Left hindlimb (tissue), 1 donor: ENCODE measurements at regions not wholly inside any gene's neighbourhood (a gene's known extent, or its start where the extent isn't known, plus 50 kb on each side); places are given as distances from the start of the nearest gene placed in this dataset.

Source experiments
- DNase-seq: peaks from one replicate; pipeline ENCODE4 v3.0.0-alpha.2; 2018

- DNase-seq = no peak
Observed at GRCh38 chr17:54009502-54009901, 186.8 kb downstream of the KIF2B start.

DNA sequence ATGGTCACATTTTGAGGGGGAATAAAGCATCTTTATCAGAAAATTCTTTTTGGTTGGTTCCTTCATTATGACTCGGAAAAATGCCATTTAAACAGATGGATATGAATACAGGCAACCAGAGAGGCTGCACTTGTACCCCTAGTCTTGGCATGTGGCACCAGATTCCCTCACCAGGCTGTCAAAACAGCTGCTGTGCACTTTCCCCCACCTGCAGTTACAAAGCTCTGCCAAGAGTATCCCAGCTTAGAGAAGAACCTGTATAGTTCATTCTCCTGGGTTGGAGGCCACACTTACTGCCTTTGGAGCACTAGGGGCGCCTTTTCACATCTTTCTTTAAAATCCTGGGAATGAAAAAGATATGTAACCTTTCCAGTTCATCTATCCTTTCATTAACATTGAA is 190.3 kb downstream of the KIF2B start:
- DNase-seq = no peak

DNA sequence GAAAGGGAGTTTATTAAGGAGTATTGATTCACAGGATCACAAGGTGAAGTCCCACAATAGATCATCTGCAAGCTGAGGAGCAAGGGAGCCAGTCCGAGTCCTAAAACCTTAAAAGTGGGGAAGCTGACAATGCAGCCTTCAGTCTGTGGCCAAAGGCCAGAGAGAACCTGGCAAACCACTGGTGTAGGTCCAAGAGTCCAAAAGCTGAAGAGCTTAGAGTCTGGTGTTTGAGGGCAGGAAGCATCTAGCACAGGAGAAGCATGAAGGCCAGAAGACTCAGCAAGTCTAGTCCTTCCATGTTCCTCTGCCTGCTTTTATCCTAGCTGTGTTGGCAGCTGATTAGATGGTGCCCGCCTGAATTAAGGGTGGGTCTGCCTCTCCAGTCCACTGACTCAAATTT is 193.0 kb downstream of the KIF2B start:
- no peak for DNase-seq

- no peak for DNase-seq
Observed at GRCh38 chr17:54021418-54021817, 198.7 kb downstream of the KIF2B start.

DNA sequence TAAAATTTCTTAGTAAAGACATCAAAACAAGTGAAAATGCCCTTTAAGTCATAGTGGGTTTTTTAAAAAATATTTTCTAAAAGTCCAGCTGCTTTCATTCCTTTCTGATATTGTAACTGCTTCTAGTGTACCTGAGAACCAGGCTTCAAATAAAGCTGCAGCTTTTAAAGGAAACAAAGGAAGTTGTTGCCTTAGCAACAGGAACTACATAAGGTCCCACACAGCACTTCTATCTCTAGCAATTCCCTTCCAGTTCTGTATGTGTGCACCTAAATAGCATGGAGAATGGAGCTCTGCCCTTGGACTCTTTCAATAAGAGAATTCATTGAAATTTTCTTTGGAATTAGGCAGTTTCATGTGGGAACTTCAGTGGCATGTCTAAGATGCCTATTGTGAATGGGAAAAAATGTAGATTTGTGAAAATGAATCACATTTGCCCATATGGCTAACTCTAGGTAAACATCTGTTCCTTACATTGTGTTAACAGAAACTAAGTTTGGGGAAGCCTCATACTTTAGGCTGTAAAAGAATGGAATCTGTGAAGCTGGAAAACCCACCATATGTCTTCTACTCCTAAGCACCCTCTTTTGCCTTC is 206.4 kb downstream of the KIF2B start:
- no peak for DNase-seq

DNA sequence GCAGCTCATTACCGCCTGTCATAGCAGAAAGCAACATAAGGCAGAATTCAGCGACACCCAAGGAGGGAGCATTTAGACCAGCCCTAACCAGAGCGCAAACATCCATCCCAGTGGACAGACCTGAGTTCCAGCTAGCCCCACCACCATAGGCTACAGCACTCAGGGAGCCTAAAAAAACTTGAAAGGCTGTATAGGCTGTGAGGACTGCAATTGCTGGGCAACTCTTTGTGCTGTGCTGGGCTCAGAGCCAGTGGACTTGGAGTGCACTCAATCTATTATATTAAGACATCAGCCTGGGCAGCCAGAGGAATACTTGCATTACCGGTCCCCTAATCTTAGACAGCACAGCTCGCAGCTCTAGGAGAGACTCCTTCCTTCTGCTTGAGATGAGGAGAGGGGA is 207.3 kb downstream of the KIF2B start:
- DNase-seq = no peak

GRCh38 chr17:54046570-54046969 is 223.8 kb downstream of the KIF2B start:
- DNase-seq = no peak

- no peak for DNase-seq
Observed at GRCh38 chr17:54063639-54064038, 240.9 kb downstream of the KIF2B start.

- DNase-seq = no peak
Observed at GRCh38 chr17:54085020-54085419, 262.3 kb downstream of the KIF2B start.

- DNase-seq = no peak
Observed at GRCh38 chr17:54085934-54086333, 263.2 kb downstream of the KIF2B start.

DNA sequence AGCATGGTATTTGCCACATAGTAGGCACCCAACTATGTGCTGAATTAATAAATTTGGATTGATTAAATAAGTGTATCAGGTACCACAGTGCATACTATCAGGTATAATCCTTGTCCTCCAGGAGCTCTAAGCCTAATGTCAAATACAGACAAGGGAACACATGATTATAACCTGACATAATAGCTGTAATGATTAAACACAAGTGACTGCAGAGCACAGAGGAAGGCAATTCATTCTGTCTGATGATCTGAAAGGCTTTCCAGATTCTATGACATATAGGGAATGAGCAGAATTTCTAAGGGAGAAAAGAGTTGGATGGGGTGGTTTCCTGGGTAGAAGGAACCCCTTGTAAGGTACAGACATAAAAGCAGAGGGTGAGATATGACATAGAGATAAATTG is 273.5 kb downstream of the KIF2B start:
- DNase-seq = no peak

GRCh38 chr17:54099221-54099620 is 276.5 kb downstream of the KIF2B start:
- no peak for DNase-seq

DNA sequence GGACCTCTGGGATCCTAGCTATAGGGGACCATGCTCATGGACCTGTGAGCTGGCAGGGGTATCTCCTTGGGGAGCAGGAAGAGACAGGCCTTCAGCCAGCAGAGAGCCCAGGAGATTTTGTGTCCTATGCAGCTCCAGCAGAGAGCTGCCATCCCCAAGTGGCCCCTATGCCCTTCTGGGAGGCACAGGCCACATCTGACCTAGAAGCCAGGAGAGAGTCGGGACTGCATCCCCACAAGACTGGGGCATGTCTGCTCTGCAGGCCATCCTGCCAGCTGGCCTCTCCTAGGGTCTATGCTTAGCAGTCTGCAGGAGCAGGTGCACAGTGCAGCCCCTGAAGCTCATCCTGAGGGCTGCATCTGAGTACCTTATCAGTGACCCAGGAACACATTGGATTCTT is 279.5 kb downstream of the KIF2B start:
- no peak for DNase-seq

DNA sequence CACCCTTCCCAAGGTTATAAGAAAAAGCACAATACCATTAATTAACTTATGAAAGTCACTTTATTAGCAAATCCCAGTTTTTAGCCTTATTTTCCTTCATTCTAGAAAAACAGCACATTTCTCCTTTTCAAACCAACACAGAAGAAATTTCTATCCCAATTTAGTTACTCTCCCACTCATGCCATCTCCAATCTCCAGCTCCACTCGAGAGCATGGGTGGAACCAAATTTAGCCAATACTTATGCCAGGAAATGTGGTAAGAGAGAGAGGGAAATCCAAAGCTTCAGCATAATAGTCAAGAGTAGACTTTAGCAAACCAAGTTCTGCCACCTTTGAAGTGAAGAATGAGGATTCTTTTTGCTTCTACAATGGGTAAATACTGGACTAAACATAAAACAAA is 288.8 kb downstream of the KIF2B start:
- DNase-seq = no peak

DNA sequence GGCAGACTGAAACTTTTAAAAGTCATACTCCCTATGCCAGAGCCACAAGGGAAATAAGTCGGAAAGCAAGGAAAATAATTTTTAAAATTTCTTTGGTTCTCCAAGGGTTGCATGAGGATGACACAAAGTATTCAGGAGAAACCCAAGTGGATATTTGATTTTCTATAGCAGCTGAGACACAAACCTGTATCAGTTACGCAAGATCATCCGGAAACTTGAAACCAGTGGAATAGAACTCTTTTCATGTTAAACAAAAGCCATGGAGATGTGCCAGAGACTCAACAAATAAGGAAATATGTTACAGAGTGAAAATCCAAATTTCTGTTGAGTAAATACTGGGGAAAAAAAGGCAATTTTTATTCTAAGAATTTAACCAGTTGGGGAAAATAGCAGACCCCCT is 294.7 kb downstream of the KIF2B start:
- DNase-seq = no peak

GRCh38 chr17:54124456-54124855 is 301.7 kb downstream of the KIF2B start:
- DNase-seq = no peak

GRCh38 chr17:54153423-54153822 is 330.7 kb downstream of the KIF2B start:
- no peak for DNase-seq

DNA sequence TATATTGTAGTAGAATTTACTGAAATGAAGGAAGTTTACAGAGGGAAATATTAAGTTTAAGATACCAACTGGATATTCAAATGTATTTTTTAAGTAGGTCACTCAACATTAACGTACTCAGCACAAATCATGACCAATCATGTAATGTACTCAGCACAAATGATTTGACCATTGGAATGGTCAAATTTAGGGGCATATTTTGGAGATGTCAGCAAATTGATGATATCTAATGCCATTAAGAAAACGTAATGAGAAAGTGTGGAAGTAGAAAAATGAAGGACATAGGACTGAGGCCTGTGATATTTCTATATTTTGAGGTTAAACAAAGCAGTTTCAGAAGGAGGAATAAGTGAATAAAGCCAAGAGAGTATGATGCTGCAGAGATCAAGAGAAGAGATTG is 334.8 kb downstream of the KIF2B start:
- DNase-seq = no peak

DNA sequence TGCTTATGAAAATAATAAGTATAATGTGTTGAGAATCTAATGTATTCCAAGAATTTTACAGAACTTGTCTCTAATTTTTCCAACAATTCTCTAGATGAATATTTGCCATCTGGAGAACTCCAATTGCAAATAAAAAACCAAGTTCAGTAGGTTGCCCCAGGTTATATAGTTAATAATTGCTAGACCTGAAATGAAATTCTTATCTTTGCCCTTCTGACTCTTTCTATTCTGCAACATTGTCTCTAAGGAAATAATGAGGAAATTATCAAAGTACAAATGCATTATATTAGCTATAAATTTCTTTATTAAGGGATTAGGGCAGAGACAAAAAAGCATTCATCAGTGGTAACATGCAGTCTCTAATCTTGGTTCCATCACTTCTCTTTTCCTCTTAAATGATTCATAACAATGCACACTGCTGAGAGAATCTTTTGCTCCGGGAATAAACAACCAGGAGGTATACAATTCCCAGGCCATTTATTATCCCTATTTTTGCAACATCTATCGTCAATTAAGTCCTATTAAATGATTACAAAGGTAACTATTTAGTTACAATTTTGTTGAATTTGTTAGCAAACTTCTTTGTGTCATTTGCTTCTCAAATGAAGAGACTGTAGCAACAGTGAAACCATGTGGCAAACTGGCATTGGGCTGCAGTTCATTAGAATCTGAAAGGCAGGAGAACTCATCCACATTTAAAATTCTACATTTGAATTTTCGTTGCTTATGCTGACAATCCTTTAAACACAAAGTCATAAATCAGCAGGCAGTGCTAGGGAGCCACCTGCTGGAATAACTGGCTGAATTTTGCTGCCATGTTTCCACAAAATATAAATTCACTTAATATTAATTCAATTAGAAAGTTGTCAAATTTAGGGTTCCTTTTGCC is 349.6 kb downstream of the KIF2B start:
- DNase-seq = no peak

GRCh38 chr17:54172985-54173316 is 350.2 kb downstream of the KIF2B start:
- DNase-seq = no peak

DNA sequence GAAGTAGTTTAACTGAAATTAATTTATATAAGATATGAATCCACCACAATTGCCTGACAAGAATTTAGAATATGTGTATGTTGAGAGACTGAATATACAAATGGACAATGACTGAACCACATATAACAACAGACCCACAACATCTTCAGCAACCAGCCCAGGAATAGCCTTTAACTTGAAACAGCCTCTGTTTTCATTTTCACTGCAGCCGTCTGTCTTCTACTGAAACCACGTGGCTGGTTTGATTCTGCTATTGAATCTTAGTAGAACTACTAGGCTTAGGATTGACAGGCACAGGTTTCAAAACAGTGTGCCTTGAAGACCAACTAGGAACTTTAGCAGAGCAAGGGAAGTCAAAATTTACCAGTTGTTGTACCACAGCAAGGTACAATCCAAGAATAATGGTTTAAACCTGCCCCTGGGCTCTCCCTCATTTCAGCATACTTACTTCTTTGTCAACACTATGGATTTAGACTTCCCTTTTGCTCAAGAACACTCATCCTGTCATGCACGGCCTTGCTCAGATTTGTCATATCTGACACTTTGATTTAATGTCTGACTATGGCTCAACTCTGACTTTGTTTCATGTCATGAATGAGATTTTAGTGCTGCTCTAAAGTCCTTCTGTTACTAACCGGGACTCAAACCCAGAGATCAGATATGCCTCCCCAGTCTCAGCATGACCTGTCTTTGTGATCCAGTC is 355.0 kb downstream of the KIF2B start:
- no peak for DNase-seq

GRCh38 chr17:54180950-54181349 is 358.2 kb downstream of the KIF2B start:
- peak; percentile 41 for DNase-seq

DNA sequence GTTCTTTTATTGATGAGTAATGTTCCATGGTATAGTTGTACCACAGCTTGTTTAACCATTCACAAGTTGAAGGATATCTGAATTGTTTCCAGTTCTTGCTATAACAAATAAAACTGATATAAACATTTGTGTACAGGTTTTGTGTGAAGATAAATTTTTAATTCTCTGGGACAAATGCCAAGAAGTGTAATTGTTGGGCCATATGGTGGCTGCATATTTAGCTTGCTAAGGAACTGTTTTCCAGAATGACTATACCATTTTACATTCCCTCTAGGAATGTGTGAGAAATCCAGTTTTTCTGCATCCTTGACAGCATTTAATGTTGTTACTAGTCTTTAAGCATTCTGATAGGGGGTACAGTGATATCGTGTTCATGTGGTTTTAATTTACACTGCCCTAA is 368.5 kb downstream of the KIF2B start:
- DNase-seq = no peak

- DNase-seq = no peak
Observed at GRCh38 chr17:54194268-54194667, 371.5 kb downstream of the KIF2B start.
